Astrocyte of the spinal cord (primary cell): ENCODE measurements at regions not wholly inside any gene's neighbourhood (a gene's known extent, or its start where the extent isn't known, plus 50 kb on each side); places are given as distances from the start of the nearest gene placed in this dataset.
"Not testable (repeated sequence)": the region's sequence is repeated elsewhere in the genome, so short reads cannot be mapped to it uniquely, and the experiment has no call there.

Experiments
- DNase-seq: peaks from one replicate; pipeline ENCODE4 v3.0.0; 2011; ENCODE audit warnings: low read depth, low spot score
- H3K4me3 ChIP-seq: 2 replicates; pipeline ENCODE4 v1.5.1; 2011; ENCODE audit warnings: low read depth, mild to moderate bottlenecking, low read length, moderate library complexity
- in situ Hi-C: cut with HindIII; loops from 2 replicates; pipeline ENCODE4 v1.10.0; 2017; ENCODE audit warnings: low sequenced_read_pairs
- TF ChIP-seq, protein P1 (sequence below): IDR thresholded peaks from 2 replicates; pipeline ENCODE4 v1.5.1; 2012; ENCODE audit warnings: low read depth, mild to moderate bottlenecking, low read length, inconsistent platforms

DNA sequence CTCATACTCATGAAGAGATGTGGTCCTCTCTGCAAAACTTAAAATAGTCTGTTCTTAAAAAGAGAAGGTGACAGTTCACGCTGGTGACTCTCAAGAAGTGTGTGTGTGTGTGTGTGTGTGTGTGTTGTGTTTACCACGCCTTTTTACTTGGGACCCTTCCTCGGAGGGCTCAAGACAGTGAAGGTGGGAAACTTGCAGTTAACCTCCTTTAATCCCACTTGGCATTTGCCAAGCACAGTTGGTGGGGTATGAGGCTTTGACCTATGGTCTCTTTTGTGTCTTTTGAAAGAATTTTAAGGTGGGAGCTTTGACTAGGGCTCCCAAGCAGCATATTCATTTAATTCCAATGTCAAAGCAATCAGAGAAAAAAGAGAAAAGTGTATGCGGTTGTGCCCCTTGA lies 395.8 kb downstream of the TFAP2B start:
- TF ChIP-seq, protein P1, sequence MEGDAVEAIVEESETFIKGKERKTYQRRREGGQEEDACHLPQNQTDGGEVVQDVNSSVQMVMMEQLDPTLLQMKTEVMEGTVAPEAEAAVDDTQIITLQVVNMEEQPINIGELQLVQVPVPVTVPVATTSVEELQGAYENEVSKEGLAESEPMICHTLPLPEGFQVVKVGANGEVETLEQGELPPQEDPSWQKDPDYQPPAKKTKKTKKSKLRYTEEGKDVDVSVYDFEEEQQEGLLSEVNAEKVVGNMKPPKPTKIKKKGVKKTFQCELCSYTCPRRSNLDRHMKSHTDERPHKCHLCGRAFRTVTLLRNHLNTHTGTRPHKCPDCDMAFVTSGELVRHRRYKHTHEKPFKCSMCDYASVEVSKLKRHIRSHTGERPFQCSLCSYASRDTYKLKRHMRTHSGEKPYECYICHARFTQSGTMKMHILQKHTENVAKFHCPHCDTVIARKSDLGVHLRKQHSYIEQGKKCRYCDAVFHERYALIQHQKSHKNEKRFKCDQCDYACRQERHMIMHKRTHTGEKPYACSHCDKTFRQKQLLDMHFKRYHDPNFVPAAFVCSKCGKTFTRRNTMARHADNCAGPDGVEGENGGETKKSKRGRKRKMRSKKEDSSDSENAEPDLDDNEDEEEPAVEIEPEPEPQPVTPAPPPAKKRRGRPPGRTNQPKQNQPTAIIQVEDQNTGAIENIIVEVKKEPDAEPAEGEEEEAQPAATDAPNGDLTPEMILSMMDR: no peak
- in situ Hi-C loops: no loop called here
- DNase-seq: no peak

DNA sequence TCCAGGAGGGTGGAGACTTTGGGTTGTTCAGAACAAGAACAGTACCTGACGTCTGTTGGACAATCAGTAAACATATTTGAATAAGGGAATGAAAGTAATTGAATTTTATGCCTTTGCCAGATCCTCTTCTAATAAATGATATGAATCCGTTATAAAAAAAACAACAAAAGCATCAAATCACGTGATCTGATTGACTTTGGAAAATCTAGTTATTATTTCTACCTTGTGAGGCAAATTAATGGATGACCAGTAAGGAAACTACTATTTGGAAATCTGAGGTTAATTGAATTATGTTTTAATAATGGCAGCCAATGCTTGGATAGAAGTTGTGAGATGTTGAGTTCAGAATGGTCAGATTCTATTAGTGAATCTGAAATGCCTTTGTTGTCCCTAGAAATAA lies 399.5 kb downstream of the TFAP2B start:
- in situ Hi-C loops: no loop called here
- TF ChIP-seq, protein P1: no peak

More for the DNA sequence above, 395.8 kb downstream of the TFAP2B start:
- H3K4me3 ChIP-seq: no peak overlapping the region

DNA sequence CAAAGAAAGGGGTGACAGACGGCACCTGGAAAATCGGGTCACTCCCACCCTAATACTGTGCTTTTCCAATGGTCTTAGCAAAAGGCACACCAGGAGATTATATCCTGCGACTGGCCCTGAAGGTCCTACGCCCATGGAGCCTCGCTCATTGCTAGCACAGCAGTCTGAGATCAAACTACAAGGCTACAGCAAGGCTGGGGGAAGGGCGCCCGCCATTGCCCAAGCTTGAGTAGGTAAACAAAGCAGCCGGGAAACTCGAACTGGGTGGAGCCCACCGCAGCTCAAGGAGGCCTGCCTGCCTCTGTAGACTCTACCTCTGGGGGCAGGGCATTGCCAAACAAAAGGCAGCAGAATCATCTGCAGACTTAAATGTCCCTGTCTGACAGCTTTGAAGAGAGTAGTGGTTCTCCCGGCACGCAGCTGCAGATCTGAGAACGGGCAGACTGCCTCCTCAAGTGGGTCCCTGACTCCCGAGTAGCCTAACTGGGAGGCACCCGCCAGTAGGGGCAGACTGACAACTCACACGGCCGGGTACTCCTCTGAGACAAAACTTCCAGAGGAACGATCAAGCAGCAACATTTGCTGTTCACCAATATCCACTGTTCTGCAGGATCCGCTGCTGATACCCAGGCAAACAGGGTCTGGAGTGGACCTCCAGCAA lies 406.0 kb downstream of the TFAP2B start:
- in situ Hi-C loops, H3K4me3 ChIP-seq: not testable (repeated sequence)

More for the DNA sequence above, 399.5 kb downstream of the TFAP2B start:
- H3K4me3 ChIP-seq: no peak overlapping the region
- no peak for DNase-seq

DNA sequence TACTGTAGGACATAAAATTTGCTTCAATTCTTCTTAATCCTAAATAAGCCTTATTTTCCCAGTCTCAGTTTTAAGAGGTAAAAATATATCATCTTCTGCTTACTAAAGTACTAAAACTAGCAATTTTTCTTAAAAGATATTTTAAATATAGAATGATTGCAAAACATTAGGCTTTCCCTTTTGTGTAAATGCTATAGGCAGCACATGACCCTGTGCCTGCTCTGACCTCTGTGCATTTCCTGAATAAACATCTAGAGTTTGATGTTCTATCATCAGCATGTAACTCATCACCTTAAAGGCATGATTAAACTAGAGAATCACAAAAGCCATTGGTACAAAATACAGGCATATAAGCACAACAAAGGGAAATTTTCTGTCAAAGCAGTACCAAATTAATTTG lies 422.7 kb downstream of the TFAP2B start:
- no peak for DNase-seq
- in situ Hi-C loops: no loop called here
- TF ChIP-seq, protein P1: no peak
- no peak overlapping the region for H3K4me3 ChIP-seq

More for the DNA sequence above, 406.0 kb downstream of the TFAP2B start:
- not testable (repeated sequence) for DNase-seq

DNA sequence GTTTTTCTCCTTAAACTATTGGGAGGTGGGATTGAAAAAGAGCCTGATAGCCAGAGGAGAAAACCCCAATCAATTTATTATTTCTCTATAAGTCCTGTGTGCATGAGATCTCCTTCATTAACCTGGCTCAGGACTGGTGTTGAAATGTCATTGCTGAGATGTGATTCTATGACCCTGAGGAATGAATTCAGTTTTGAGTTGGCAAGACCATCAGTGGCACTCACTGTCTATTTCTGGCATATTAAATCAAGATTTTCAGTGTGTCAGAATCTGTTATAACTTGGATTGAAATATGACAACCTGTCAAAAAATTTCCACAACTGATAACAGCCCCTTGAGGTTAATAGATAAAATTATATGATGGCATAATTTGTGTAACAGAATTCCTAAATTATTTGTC lies 431.1 kb downstream of the TFAP2B start:
- TF ChIP-seq, protein P1: no peak
- H3K4me3 ChIP-seq: no peak overlapping the region
- no peak for DNase-seq
- in situ Hi-C loops: no loop called here

DNA sequence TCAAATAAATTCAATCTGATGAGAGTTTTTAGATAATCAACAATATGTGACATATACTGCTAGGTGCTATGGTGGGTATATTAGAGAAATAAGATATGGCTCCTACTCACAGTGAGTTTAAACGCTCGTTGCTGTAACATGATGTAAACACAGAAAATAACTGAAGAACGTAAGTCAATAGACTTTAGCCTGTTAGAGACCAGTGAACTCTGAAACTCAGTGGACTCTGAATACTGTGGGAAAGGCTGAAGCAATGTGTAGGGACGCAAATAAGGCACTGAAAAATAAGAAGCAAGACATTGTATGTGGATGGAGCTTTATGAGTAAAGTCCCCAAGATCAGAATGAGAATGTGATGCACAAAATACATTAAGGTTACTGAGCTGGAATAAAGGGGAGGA lies 431.6 kb downstream of the TFAP2B start:
- in situ Hi-C loops: no loop called here
- TF ChIP-seq, protein P1: no peak
- H3K4me3 ChIP-seq: no peak overlapping the region
- DNase-seq: no peak

DNA sequence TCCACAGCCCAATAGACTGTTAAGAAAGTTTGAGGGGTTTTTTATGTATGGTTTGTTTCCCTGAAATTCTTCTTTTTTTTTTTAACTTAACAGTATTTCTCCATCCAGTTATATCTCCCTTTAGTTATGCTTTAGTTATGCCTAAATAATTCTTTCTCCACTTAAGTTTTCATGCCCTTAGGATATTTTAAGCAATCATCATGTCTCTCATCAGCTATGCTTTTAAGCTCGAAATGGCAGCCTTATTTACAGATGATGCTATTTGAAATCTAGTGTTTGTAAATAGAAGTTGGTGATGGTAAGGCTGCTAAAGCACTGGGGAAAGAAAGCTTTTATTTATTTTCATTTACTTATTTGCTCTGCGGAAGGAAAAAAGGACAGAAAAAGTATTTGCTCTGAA lies 439.3 kb downstream of the TFAP2B start:
- in situ Hi-C loops: no loop called here
- H3K4me3 ChIP-seq: no peak overlapping the region
- no peak for DNase-seq
- TF ChIP-seq, protein P1: no peak
